ENCODE measurements at regions not wholly inside any gene's neighbourhood (a gene's known extent, or its start where the extent isn't known, plus 50 kb on each side); places are given as distances from the start of the nearest gene placed in this dataset.

DNA sequence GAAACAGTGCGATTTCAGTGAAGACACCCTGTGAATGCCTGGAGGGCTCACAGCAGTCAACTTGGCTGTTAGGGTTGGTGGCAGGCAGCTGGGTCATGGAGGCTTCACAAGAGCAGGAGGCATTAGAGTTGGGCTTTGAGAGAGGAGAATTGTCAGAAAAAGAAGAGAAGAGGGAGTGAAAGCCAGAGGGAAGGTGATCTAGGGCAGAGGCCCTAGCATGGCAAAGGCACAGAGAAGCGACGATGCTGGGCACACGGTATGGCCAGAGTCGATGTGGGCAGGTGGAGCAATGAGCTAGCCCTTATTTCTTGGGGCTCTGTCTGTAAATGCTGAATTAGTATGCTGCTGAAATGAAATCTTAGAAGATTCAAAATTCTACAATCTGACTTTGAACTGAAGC is 52.6 kb upstream of the OLFM4 start:
- H3K27me3 ChIP-seq, result peaks cover 18% of the 10 kb centered on the region
- no peak for DNase-seq
- no peak overlapping the region for H3K4me3 ChIP-seq
- H3K9me3 ChIP-seq, result no peaks in the 10 kb centered on the region
- no peaks in the 10 kb centered on the region for H3K36me3 ChIP-seq

DNA sequence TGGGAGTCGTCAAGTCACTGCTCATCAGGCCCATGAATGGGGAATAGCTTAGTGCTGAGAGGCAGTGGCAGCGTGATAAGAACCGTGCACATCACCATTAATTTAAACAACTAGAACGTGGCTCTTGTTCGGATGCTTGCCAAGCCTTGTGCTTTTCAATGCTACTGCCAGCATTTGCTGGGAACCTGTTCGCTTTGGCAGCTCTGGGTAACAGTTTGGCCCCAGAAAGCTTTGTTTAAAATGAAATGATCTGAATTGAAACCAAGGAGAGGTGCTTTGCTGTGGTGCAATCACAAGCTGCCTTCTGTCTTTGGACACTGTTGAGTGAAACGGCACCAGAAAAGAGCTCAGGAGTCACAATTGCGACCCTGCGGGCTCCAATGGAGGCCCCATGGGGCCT is 53.5 kb upstream of the OLFM4 start:
- H3K27me3 ChIP-seq, result peaks cover 18% of the 10 kb centered on the region
- no peaks in the 10 kb centered on the region for H3K9me3 ChIP-seq
- DNase-seq, result no peak
- H3K4me3 ChIP-seq, result no peak overlapping the region
- H3K36me3 ChIP-seq, result no peaks in the 10 kb centered on the region

DNA sequence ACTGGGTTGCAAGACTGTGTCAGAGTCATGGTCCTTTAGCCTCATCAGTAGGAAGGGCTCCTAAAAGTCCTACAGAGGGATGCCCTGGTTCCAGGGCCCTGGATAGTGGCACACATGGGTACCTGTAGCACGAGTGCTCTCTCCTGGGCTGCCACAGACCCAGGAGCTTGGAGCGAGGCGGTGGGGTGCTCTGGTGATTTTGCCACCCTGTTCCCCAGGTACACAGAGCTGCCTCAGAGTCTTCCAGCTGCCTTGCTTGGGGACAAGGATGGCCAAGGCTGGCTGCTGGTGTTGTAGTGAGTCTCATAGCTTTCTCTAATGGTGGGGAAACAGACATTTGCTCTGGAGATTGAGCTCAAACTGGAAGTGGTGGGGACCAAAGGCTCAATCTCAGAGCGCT is 53.9 kb upstream of the OLFM4 start:
- Histone ChIP-seq H3K36me3 (no peaks in the 10 kb centered on the region), H3K27me3 (peaks cover 18% of the 10 kb centered on the region), H3K4me3 (no peak overlapping the region), H3K9me3 (no peaks in the 10 kb centered on the region)
- no peak for DNase-seq

DNA sequence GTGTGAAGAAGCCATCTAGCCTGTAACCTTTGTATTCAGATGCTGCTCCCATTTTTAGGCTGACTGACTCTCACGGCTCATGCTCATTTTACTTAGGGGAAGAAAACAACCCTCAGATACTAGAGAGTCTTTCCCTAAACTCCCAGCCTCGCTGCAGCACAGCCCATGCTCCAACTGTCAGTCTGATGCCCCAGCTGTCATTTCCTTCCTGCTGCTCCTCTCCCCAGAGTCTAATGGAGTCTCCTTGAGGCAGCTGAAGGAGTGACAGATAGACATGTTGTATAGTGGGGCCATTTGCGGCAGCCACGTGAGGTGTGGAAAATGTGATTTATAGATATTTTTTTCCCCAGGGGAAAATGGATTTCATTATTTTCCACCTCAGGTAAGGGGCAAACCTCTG is 59.2 kb upstream of the OLFM4 start:
- Histone ChIP-seq H3K4me3 (no peak overlapping the region), H3K36me3 (no peaks in the 10 kb centered on the region), H3K27me3 (peaks cover 20% of the 10 kb centered on the region), H3K9me3 (no peaks in the 10 kb centered on the region)
- no peak for DNase-seq

DNA sequence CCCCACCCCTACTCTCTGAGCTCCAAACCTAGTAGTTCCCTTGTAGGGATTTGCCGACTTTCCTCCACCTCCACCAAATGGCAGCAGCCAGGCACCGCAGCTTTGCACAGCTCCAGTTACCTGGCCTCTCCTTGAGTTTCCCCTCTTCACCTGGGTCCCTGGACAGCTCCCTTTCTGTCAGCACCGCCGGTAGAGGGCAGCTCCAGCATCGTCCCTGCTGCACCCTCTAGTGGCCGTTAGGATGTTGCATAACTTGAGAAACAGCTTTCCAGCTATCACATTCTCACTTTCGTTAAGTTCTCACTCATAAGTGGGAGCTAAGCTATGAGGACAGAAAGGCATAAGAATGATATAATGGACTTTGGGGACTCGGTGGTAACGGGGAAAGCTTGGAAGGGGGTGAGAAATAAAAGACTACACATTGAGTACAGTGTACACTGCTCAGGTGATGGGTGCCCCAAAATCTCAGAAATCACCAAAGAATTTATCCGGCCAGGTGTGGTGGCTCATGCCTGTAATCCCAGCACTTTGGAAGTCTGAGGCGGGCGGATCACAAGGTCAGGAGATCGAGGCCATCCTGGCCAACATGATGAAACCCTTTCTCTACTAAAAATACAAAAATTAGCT is 60.4 kb upstream of the OLFM4 start:
- peaks cover 20% of the 10 kb centered on the region for H3K27me3 ChIP-seq
- no peaks in the 10 kb centered on the region for H3K9me3 ChIP-seq
- no peak overlapping the region for H3K4me3 ChIP-seq
- peak; percentile 56 for DNase-seq
- H3K36me3 ChIP-seq, result no peaks in the 10 kb centered on the region

DNA sequence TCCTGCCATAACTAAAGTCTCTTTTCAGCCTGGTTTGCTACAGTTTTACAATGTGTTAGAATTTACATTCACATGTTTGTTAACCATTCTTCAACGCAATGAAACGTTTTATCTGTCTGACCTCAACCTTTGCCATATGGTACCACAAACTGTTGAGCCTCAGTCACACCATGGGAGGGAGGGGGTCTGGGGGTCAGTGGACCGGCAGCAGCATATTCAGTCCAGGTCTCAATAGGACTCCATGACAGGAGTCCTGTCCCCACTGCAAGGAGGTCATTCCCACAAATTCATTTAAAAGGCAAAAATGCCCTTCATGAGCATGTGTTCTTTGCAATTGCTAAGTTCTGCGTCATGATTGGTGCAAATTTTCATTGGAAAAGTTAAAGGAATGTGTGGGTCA is 66.6 kb upstream of the OLFM4 start:
- Histone ChIP-seq H3K27me3 (peaks cover 4% of the 10 kb centered on the region), H3K4me3 (no peak overlapping the region), H3K36me3 (no peaks in the 10 kb centered on the region), H3K9me3 (no peaks in the 10 kb centered on the region)
- DNase-seq, result no peak

DNA sequence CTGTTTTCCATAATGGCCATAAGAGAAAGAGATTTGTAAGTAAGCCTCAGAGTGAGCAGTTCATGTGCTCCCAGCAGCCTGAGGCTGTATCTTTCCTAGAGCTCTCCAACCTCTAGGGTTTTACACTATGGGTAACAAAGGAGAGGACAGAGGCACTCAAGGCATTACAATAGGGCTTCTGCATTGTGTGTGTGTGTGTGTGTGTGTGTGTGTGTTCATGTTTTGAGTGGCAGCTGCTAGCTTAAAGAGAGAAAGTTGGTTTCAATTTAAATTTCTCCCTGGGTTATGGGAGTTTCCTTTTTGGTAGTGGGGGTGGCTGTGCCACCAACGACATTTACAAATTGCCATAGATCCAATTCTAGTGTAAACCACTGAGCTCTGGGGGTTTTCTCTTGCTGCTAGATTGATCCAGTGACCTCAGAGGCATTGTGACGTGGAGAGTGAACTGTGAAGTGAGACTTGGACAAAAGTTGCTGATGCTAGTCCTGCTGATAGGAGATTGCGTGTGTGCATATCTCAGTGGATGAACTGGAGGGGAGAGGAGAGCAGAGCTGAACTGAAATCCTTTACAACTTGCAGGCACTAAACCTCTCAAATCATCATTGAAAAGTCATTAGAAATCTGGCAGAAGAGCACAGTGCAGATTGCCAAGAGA is 67.2 kb upstream of the OLFM4 start:
- no peak for DNase-seq
- no peaks in the 10 kb centered on the region for H3K9me3 ChIP-seq
- no peaks in the 10 kb centered on the region; the same call in 1 of the 2 replicates for H3K27me3 ChIP-seq
- no peak overlapping the region for H3K4me3 ChIP-seq
- no peaks in the 10 kb centered on the region for H3K36me3 ChIP-seq

DNA sequence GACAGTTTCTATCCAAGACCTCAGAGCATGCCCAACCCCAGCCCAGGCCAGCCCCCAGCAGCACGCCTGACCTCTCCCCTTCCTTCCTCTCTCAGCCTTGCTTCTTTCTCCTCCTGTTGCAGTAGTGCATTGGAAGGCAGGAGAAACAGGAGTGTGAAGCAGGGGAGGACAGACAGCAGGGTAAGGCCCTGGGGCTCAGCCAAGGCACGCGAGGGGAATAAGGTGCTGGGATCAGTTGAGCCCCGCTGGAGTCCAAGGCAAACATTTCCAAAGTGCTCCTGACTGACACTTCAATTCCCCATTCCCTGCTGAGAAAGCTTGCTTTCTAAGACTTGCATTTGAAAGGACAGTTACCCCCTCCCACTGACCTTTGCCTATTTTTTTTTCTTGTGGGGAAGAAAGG is 73.1 kb upstream of the OLFM4 start:
- Histone ChIP-seq H3K4me3 (no peak overlapping the region), H3K27me3 (no peaks in the 10 kb centered on the region; the same call in 1 of the 2 replicates), H3K36me3 (no peaks in the 10 kb centered on the region), H3K9me3 (no peaks in the 10 kb centered on the region)
- peak; percentile 5 for DNase-seq

DNA sequence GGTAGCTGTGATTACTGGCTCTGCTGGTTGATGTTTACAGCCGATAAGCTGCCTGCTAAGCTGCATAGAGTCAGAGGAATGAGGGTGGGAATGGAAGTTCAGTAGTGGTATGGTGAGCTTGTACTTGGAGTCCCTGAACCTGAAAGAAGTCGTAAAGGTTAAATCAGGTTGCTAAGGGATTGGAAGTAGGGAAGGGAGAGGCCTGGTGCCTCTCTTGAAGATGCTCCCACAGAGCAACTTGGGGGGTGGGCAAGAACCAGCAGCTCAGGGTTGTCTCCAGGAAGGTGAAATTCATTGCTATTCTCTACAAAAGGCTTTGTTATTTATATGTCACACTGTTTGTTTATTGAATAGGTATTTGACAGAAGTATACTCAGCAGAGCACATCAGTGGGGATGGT is 73.8 kb upstream of the OLFM4 start:
- H3K4me3 ChIP-seq, result no peak overlapping the region
- no peaks in the 10 kb centered on the region for H3K9me3 ChIP-seq
- no peak for DNase-seq
- H3K36me3 ChIP-seq, result no peaks in the 10 kb centered on the region
- H3K27me3 ChIP-seq, result no peaks in the 10 kb centered on the region

DNA sequence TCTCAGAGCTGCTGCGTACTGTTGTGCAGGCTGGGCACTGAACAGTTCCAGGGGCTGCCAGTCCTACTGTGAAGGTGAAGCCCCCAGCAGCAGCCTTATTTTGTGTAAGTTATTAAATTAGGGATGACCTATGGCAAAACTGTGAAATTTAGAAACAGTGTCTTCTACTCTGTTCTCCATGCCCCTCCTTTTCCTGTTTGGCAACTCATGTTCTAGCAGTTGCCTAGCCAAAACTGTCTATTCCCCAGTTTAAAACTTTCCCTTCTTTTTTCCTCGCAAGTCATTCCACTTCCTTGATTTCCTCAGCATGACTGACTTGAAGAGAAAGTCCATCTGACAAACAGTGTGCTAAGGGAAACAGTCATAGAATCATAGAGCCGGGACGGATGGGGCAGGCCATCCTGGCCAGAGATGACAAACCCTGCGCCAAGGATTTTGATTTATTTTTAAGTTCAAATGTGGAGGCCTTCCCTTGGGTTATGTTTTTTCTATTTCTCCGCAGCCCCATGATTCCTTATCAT is 78.1 kb upstream of the OLFM4 start:
- Histone ChIP-seq H3K36me3 (no peaks in the 10 kb centered on the region), H3K27me3 (no peaks in the 10 kb centered on the region), H3K9me3 (no peaks in the 10 kb centered on the region), H3K4me3 (no peak overlapping the region)
- DNase-seq, result no peak

DNA sequence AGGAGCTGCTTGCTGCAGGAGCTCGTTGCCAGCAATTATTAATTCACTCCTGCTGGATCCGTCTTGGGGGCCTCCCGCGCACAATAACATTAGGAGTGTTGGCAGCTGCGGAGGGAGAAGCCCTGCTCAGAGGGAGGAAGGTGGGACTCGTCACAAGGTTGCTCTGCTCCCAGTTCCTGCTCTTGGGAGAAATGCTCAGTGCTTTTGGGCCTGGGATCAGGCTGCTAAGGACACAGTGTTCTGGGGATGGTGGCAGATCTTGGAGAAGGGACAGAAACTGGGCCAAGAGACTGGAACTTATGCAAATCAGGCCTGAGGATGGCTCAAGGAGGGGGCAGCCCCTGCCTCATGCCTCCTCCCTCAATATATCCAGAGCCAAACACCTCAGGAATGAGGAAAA is 78.9 kb upstream of the OLFM4 start:
- DNase-seq, result no peak

DNA sequence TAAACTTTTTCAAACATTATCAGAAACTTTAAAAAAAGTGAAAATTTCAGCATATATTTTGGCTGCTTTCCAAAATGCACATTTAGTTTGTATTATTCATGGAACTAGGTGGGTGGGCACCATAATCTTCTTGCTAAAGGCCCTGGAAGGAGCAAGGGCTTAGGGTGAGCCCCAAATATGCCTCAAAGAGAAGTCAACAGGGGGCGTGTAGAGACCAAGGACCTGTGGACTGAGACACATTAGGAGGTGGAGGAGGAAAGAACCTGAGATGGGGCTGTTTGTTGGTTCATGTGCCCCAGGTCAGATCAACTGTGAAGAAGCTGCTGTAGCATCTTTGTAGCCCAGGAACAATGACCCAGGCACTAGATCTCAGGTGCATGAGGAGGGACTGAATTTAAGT is 79.6 kb upstream of the OLFM4 start:
- no peak for DNase-seq
- Histone ChIP-seq H3K4me3 (no peak overlapping the region), H3K9me3 (no peaks in the 10 kb centered on the region), H3K36me3 (no peaks in the 10 kb centered on the region), H3K27me3 (no peaks in the 10 kb centered on the region)

More for the DNA sequence above, 78.9 kb upstream of the OLFM4 start:
- Histone ChIP-seq H3K36me3 (no peaks in the 10 kb centered on the region), H3K4me3 (no peak overlapping the region), H3K9me3 (no peaks in the 10 kb centered on the region), H3K27me3 (no peaks in the 10 kb centered on the region)

DNA sequence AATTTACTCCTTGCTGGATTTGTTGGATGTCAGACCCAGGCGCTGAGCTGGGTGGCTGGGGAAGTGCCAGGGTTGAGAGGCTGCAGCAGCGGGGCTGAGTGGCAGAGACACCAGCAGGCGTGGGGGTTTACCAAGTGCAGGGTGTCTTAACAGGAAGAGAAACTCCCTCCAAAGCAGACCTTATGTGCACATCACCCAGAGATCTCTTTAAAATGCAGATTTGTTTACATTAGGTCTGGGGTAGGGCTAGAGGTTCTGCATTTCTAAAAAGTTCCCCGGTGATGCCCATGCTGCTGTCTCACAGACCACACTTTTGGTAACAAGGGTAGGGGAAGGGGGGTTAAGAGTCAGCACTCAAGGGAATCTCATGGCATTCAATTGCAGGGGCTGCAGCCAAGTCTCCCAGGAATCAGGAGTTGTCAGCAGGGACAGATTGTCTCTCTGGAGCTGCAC is 80.7 kb upstream of the OLFM4 start:
- no peak for DNase-seq
- no peaks in the 10 kb centered on the region for H3K36me3 ChIP-seq

DNA sequence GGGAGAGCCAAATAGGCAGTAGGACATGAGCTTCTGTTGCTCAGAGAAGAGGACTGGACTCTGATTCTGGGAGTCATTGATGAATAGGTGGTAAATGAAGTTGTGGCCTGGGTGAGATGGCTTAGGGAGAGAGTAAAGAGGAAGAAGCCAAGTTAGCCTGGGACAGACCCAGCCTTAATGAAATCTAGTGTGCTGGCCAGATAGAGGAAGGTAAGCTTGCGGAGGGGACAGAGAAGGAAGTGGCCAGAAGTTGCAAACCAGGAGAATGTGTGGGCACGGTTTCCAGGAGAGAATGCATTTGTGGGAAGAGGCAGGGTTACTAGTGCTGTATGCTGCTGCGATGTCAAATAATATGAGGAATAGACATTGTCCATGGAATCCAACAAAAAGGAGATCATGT is 83.3 kb upstream of the OLFM4 start:
- no peaks in the 10 kb centered on the region for H3K36me3 ChIP-seq
- no peak for DNase-seq
- no peak overlapping the region for H3K4me3 ChIP-seq
- no peaks in the 10 kb centered on the region for H3K9me3 ChIP-seq
- peaks cover 6% of the 10 kb centered on the region; the same call in 1 of the 2 replicates for H3K27me3 ChIP-seq

More for the DNA sequence above, 80.7 kb upstream of the OLFM4 start:
- Histone ChIP-seq H3K9me3 (no peaks in the 10 kb centered on the region), H3K27me3 (no peaks in the 10 kb centered on the region), H3K4me3 (no peak overlapping the region)

DNA sequence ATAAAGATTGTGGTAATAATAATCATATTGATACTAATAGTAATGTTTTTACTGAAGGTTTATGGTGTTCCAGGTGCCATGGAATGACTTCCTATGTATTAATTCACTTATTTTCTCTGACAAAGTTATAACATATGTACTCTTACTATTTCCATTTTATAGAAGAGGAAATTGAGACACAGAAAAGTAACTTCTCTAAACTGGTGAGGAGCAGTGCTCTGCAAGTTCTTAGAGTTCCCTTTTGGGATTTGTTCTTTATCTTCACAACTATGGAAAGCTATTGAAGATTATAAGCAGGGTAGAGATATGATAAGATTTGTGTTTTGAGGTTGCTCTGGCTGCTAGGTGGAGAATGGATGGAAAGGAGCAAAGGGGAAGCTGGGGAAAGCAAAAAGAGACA is 83.9 kb upstream of the OLFM4 start:
- DNase-seq, result no peak
- H3K27me3 ChIP-seq, result peaks cover 6% of the 10 kb centered on the region; the same call in 1 of the 2 replicates

DNA sequence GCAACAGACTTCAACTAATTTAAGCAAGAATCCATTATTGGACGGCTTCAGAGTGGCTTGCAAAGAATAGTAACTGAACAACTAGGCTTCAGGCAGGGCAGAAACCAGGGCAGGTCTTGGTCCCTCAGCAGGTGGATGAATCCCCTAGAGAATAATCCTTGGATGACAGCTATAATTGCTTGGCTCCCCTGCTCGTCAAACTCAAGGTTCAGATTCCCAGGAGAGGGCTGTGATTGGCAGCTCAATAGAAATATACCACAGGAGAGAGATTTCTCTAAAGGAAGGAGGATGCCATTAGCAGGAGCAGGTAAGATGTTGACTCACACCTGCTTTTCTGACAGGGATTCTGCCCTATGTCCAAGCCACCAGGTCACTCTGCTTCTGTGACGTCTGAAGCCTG is 89.6 kb upstream of the PCDH8 start:
- no peaks in the 10 kb centered on the region for H3K36me3 ChIP-seq
- peaks cover 11% of the 10 kb centered on the region for H3K27me3 ChIP-seq

More for the DNA sequence above, 83.9 kb upstream of the OLFM4 start:
- Histone ChIP-seq H3K36me3 (no peaks in the 10 kb centered on the region), H3K9me3 (no peaks in the 10 kb centered on the region), H3K4me3 (no peak overlapping the region)

DNA sequence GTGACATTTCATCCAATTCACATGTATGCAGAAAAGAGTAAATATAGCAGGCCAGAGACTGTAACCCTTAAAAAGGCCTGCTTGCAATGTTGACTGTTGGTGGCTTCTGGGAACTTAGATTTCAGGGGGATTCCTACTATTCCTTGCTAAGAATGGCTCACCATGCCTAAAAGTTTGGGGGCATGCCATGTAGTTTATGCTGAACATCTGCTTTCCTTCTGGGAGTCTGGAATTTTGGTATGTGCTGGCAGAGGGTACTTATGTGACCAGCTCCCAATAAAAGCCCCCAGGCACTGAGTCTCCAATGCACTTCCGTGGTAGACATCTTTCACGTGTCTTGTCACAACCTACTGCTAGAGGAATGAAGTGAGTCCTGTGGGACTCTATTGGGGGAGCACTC is 88.4 kb upstream of the PCDH8 start:
- no peaks in the 10 kb centered on the region for H3K36me3 ChIP-seq
- H3K9me3 ChIP-seq, result no peaks in the 10 kb centered on the region
- peaks cover 8% of the 10 kb centered on the region for H3K27me3 ChIP-seq
- no peak overlapping the region for H3K4me3 ChIP-seq
- DNase-seq, result no peak

More for the DNA sequence above, 89.6 kb upstream of the PCDH8 start:
- Histone ChIP-seq H3K9me3 (no peaks in the 10 kb centered on the region), H3K4me3 (no peak overlapping the region)
- no peak for DNase-seq

DNA sequence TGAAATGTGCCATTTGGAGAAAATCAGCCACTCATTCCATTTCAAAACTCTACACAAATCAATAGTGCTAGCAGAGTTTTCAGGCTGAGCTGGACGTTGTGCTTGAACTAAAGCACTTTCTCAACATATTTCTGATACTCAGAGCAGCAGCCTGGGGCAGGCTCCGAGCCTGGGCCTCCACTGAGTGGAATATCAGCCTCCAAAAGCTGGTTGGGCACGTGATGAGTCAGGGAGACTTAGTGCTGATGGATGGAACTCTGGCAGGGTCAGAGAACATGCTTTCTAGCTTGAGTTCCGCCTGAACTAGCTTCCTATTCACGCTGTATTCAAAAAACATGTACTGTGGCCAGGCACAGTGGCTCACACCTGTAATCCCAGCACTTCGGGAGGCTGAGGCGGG is 85.8 kb upstream of the PCDH8 start:
- H3K9me3 ChIP-seq, result no peaks in the 10 kb centered on the region
- no peaks in the 10 kb centered on the region for H3K36me3 ChIP-seq
- DNase-seq, result no peak
- H3K4me3 ChIP-seq, result no peak overlapping the region
- peaks cover 2% of the 10 kb centered on the region; the same call in 1 of the 2 replicates for H3K27me3 ChIP-seq
